HG02840 (cell line): ENCODE measurements at regions not wholly inside any gene's neighbourhood (a gene's known extent, or its start where the extent isn't known, plus 50 kb on each side); places are given as distances from the start of the nearest gene placed in this dataset.
"Not testable (repeated sequence)": the region's sequence is repeated elsewhere in the genome, so short reads cannot be mapped to it uniquely, and the experiment has no call there.

Experiments used
- ATAC-seq: cut with Tn5 transposase; IDR thresholded peaks from one replicate; pipeline ENCODE4 v1.9.1; 2021; ENCODE audit warnings: mild to moderate bottlenecking, moderate library complexity, moderate number of reproducible peaks; ENCODE audit not compliant: unreplicated experiment, low FRiP score

DNA sequence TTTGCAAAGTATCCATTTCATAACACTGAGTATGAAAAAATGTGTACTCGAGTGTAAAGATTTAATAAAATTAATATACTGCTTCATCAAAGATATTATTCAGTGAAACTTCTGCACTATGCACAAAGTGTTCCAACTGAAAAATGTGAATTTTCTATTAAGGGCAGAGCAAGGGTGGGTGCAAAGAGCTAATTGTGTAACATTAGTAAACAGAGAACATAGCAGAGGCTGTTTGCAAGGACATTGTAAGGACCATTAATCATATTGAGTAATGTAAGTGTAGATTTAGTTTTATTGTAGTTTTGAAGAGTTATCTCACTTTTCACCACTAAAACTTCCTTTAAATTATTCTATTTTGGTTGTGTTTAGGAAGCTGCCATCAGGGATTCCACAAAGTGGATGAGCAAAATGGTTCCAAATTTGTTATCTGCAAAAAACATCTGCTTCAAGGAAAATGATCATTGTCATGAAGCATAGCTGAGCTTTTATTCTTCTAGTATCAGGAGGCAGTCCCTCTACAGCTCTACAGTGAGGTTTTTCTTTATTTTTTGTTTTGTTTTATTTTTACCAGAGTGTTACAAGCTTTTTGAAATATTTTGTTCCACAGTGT, 1375.4 kb downstream of the SLITRK1 start:
- no peak for ATAC-seq

DNA sequence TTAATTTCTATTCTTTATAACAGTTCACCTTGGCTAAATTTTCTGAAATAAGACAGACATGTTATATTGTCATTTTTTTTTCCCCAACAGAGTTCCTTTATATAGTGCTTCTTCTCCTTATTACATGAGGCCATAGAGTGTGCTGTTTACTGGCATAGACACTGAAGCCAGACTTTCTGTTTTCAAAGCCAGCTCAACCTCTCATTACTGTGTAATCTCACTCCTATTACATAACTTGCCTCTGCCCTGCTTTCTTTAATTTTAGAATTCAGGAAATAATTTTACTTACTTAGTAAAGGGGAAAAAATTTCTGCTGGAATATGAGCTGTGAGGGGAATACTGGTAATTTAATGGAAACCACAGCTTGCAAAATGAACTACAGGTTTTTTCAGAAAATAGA, 1380.4 kb downstream of the SLITRK1 start:
- ATAC-seq = no peak

DNA sequence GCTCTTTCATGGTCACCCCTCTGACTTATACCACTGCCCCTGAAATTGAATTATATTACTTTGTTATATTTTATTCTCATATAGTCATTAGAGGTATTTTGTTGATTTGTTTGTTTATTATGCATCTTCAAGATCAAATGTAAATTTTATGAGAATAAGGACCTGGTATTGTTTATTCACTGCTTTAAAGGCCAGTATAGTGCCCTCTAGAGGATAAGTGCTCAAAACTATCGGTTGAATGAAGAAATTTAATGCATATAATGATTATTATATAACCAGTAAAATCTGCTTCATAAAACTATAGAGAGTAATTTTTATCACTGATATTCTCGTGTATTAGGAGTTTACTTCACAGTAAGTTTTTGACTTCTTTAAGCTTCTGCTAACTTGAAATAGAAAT, 1401.9 kb downstream of the SLITRK1 start:
- ATAC-seq = no peak

DNA sequence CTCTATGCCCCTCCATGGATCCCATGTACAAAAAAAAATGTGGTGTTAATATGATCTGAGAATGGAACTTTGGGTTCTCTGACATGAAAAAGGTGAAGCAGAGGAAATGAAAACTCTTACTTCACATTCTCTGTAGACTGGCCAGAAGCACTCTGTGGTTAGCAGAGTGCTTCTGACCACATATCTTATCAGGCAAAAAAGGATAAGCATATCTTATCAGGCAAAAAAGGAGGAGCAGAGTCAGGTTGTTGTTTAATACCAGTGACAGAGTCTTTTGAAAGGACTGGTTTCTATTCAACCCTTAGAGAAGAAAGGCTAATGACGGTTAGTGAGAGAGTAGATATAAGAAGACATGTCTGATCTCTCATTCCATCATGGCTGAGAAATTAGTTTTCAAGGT, 1404.8 kb downstream of the SLITRK1 start:
- no peak for ATAC-seq

DNA sequence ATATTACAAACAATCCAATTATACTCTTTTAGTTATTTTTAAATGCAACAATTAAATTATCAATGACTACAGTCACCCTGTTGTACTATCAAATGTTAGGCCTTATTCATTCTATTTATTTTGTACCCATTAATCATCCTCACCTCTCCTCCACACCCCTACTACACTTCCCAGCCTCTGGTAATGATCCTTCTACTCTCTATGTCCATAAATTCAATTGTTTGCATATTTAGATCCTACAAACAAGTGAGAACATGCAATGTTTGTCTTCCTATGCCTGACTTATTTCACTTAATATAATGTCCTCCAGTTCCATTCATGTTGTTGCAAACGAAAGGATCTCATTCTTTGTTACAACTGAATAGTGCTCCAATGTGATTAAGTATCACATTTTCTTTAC, 1414.6 kb downstream of the SLITRK1 start:
- ATAC-seq = no peak

DNA sequence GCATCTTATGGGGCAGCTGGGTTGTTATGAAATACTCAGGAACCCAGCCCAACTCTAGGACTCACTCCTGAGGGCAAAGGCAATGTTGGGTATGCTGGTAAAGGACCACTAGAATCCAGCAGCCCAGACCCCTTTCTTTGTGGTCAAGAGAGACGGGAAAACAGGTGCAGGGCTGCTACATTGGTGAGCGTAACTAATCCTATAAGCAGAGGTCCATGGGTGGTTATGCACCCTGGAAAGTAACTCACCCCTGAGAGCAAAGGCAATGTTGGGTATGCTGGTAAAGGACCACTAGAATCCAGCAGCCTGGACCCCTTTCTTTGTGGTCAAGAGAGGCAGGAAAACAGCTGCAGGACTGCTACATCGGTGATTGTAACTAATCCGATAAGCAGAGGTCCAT, 1422.7 kb downstream of the SLITRK1 start:
- ATAC-seq = not testable (repeated sequence)

DNA sequence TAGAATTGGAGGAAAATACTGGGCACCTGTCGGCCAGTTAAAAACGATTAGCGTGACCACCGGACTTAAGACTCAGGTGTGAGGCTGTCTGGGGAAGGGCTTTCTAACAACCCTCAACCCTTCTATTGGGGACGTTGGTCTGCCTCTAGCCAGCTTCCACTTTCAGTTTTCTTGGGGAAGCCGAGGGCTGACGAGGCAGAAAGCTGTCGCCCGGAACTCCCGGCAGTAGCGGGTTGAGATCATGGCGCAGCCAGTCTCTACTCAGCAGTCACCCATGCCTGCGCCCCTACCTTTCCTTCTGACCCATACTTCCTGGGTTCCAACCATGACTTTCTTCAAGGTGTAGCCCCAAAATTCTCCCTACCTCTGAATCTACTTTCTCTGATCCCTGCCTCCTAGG, 1424.1 kb downstream of the SLITRK1 start:
- ATAC-seq = no peak

DNA sequence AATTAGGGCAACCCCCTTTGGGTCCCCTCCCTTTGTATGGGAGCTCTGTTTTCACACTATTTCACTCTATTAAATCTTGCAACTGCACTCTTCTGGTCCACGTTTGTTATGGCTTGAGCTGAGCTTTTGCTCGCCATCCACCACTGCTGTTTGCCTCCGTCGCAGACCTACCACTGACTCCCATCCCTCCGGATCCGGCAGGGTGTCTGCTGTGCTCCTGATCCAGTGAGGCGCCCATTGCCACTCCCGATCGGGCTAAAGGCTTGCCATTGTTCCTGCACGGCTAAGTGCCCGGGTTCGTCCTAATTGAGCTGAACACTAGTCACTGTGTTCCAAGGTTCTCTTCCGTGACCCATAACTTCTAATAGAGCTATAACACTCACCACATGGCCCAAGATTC, 1424.7 kb downstream of the SLITRK1 start:
- not testable (repeated sequence) for ATAC-seq

DNA sequence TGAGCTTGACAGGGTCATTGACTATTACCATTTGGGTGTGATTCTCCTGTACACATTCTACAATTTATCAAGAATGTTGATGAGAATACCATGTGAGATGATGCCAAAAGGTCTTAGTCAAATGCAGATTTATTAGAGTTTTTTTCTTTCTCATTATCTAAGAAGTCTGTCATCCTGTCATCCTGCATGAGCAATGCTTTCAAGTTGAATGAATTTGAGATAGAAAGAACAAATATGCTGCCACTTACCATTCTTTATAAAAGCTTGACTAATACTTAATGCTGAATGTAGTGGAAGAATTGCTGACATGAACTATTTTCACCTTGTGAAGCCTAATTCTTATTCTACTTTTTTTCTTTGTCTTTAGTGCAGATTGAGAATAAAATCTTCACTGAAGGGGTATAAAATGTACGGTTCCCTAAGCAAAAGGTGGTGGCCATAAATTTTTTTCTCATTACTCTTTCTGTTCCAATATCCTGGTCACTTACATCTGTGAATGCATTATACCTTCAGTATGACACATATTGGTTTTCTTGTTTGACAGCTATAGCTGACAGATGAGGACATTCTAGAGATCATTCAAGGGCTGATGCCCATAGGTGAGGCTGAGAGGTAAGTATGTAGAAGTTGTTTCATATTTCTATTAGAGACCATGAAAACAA, 1434.7 kb downstream of the SLITRK1 start:
- ATAC-seq = no peak

DNA sequence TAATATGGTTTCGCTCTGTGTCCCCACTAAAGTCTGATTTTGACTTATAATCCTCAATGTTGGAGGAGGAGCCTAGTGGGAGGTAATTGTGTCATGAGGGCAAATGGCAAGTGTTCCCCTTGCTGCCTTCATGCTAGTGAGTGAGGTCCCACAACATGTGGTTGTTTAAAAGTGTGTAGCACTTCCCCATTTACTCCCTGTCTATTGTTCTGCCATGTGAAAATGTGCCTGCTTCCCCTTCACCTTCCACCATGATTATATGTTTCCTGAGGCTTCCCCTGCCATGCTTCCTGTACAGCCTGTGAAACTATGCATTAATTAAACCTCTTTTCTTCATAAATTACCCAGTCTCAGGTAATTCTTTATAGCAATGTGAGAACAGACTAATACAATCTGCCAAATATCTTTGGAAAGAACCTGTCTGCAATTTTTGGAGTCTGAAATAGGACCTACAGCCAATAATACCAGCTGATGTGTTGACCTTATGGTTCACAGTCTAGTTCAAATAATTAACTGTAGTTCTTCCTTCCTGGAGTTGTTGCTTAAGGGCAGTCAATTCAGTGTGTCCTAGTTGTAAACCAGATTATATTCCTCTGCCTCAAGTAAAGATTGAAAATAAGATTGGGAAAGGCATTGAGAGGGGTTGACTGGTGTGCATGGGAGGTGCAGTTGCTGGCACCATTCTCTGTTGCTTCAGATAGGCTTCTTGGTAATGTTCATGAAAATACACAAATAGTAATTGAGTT, 1442.9 kb downstream of the SLITRK1 start:
- ATAC-seq = no peak

DNA sequence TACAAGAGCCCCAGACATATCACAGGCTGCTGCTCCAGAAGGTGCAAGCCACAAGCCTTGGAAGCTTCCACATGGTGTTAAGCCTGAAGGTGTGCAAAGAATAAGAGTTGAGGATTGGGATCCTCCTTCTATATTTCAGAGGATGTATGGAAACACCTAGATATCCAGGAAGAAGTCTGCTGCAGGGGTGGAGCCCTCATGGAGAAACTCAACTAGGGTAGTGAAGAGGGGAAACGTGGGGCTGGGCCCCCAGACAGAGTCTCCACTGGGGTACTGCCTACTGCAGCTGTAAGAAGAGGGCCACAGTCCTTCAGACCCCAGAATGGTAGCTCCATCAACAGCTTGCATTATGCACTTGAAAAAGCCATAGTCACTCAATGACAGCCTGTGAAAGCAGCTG, 1444.0 kb downstream of the SLITRK1 start:
- ATAC-seq = no peak

DNA sequence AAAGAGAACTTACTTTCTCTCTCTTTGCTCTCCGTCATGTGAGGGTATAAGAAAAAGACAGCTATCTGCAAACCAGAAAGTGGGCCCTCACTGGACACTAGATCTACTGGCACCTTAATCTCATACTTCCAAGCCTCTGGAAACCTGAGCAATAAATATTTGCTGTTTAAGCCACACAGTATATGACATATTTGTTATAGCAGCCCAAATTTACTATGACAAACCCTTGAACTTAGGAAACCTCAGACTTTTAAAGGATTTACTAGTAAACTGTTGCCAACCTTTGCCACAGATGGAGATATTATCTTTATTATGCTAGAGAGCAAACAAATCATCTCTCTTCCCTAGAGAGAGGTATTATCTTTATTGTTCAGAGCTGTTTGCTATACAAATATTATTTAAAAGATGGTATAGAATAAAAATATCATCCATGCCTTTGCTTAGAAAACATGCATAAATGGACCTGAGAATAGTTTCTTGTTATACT, 1446.1 kb downstream of the SLITRK1 start:
- ATAC-seq = no peak

DNA sequence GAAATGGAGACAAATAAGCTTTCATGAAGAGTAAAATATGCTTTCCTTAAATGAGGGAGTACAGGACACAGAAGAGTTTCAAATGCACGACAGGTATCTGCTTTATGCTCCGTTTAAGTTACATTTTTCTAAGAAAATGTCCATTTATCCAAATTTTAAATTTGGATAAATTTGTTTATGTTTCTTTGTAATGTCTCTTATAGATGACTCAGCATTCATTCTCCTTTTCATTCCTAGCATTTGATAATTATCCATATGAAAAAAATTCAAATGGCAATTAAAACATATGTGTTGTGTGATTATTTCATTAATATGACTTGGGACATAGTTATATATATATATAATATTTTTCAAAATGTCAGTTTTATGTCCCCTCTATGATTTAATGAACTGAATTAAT, 1449.3 kb downstream of the SLITRK1 start:
- no peak for ATAC-seq

DNA sequence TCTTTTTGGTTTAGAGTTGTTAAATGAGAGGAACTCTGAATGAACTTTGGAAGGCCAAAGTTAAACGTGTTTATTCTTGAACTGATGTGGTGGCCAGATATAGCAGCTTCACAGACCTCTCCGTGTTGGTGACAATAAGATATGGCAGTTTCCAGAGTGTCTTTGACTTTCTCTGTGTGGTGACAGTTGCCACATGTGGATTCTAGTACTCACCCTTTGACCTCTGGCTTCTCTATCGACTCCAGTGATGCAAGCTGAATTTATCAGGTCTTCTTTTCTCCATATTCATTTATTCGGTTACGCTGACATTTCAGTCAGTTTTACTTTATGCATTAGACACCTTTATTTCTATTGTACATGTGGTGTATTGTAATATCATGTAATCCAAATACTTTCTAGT, 1469.5 kb downstream of the SLITRK1 start:
- no peak for ATAC-seq

DNA sequence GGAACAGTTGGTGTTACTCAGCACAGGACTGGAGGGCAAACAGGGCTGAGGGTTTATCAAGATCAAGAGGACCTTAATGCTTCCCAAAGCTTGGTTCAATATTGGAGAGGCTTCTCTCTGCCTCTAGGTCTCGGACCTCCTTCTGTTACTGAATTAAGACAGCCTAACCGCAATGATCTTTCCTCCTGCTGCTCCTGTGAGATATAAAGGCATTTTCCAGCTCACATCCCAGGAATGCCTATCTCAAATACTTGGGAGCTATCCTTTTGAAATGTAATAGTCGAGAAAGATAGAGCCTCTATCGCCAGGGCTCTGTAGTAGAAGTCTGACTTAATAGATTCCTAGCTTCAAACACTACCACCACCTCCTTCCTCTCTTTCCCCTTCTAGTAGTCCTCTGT, 1475.0 kb downstream of the SLITRK1 start:
- ATAC-seq = no peak

DNA sequence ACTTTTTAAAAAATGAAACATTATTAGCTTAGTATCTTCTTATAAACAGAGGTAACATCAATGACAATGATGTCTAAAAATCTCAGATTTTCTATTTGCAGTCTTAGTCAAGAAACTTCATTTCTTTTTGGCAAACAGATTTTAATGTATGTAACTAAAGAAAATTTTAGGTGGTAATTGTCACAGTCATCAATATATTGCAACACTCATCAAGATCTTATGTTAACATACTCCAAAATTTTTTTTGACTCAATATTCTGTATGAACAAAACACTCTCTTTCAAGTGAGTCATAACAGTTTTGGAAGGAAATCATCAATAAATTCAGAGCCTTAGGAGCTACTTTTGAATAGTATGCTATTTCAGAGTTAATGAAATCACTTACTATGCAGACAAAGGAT, 1507.6 kb downstream of the SLITRK1 start:
- ATAC-seq = no peak

DNA sequence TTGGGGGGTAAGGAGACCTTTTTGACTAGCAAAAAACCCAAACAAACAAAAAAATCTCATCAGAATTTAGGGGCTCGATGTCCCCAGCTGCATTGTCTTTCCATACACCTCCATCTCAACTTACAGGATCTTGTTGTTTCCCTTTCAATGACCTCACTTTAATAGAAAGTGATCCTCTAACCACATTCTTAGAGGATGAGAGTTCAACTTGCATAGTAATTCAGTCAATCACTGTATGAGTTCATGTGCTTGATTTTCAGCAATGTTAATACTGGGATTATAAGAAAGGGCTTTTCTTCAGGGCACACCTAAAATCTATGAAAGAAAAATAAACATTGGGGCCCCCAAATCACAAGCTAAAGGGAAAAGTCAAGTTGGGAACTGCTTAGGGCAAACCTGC, 1512.0 kb downstream of the SLITRK1 start:
- ATAC-seq = no peak

DNA sequence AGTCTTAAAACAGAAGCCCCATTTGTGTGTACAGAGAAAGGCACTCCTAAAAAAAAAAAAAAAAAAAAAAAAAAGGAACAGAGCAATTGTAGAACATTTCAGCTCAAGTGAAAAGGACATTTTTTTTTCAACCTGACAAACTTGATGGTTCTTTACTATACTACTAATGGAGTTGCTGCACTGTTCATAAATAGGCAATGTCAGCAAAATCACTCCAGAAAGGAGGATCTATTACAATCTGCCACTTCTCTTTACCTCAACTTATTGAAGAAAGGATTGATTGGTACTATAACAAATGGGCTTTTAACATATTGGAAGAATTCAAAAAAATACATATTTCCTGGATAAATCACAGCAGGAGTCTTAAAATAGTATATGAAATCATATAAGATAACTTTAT, 1517.7 kb downstream of the SLITRK1 start:
- no peak for ATAC-seq

DNA sequence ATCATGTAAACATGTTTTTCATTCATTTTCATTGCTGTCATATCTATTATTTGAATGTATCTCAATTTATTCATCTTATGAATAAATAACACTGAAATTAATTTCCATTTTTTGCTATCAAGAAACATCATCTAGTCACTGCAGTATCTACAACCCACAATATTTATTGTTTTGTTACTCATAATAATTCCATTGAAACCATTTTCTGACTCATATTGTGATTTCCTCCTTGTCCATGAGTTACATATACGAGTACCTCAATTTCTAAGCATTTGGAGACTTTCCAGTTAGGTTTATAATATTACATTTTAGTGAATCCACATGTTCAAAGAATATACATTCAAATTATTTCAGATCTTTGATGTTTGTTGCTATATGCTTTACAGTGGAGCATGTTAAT, 1524.0 kb downstream of the SLITRK1 start:
- ATAC-seq = no peak

DNA sequence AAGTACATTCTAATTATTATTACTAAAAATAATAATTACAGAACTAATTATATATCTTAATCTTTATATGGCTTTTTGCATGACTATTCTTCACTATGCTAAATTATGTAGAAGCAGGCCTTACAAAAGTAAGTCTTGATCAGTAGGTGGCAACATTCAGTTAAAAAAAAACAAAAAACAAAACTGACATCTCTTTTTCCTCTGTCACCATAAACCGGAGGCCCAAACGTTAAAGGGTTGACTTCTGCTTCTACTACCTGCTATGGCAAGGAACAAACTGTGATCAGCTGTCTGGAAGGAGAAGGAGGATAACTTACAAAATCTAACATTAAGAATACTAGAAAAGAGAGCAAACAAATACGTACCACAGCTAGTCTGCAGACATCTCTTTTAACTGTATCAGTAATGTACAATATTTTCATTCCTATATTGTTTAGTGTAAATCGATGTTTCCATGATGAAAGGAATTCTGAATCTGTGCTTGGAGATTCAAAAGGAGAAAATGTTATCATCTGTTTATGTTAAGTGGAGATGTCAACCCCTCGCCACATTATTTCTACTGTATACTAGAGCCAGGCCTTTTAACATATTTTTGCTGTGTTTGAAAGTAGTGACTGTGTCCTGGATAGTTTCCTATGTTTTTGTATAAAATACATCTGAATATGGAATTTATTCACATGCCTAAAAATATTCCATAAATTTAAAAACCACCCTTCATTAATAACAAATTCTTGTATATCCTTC, 1525.4 kb downstream of the SLITRK1 start:
- no peak for ATAC-seq

DNA sequence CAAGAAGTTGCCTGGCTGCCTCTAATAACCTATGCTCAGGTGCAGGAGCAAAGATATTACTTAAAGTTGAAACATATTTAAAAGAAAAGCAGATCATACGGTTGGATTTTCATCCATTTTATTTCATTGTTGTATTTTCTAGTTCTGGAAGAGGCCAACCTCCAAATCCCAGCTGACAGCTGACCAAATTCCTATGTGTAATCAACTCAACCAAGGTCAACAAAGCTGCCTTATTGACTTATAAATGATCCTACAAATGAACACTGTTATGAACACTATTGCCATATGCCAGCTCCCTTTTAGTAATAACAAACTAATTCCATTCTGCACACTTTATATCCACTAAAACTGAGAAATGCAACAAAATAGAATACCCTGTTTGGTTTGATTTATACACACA, 1537.4 kb downstream of the SLITRK1 start:
- ATAC-seq = no peak
